Transverse colon (tissue), 1 donor: ENCODE measurements at regions not wholly inside any gene's neighbourhood (a gene's known extent, or its start where the extent isn't known, plus 50 kb on each side); places are given as distances from the start of the nearest gene placed in this dataset.

Source experiments
- EP300 ChIP-seq: sonication (generic); formaldehyde crosslinking; IDR thresholded peaks from one replicate; pipeline ENCODE4 v1.6.1; 2017; ENCODE audit warnings: antibody characterized with exemption, low read depth
- POLR2A ChIP-seq: fragments of 450-650 bp; IDR thresholded peaks from one replicate; pipeline ENCODE4 v1.6.1; 2016; ENCODE audit warnings: antibody characterized with exemption, mild to moderate bottlenecking, moderate library complexity

GRCh38 chr15:95565016-95565600 is 765.4 kb upstream of the NR2F2 start:
- TF ChIP-seq EP300: no peak
- TF ChIP-seq POLR2A: no peak
